A673 (cell line): ENCODE measurements at regions not wholly inside any gene's neighbourhood (a gene's known extent, or its start where the extent isn't known, plus 50 kb on each side); places are given as distances from the start of the nearest gene placed in this dataset.
"Not testable (repeated sequence)": the region's sequence is repeated elsewhere in the genome, so short reads cannot be mapped to it uniquely, and the experiment has no call there.

ENCODE experiments used
- BruUV-seq: library from RNA; stranded (reverse); fragments of 400-500 nt; replicated peaks from 2 replicates; lab custom pipeline; 2021; lab: Mats Ljungman, UMichigan
- CTCF ChIA-PET: fragments of 300-600 bp; sonication (Branson Sonifier 250); formaldehyde crosslinking; loops from one replicate; lab custom pipeline; 2022; ENCODE audit warnings: antibody characterized with exemption; lab: Charles Lee
- POLR2A ChIA-PET: fragments of 300-600 bp; sonication (Branson Sonifier 250); formaldehyde crosslinking; loops from one replicate; lab custom pipeline; 2022; ENCODE audit warnings: antibody characterized with exemption; ENCODE audit not compliant: low non-redundant PET; lab: Charles Lee
- DNase-seq: peaks from one replicate; pipeline ENCODE4 v3.0.0-alpha.2; 2015; ENCODE audit warnings: low spot score
- H3K27ac ChIP-seq: fragments of 200-600 bp; sonication (generic); 2 replicates; pipeline ENCODE4 v1.5.1; 2016; ENCODE audit warnings: mixed run types, low read depth, mild to moderate bottlenecking, mixed read lengths, antibody characterized with exemption, low read length; ENCODE audit not compliant: poor library complexity, severe bottlenecking
- H3K27me3 ChIP-seq: fragments of 200-600 bp; sonication (generic); replicated peaks from 2 replicates; pipeline ENCODE4 v1.6.1; 2017; ENCODE audit warnings: mixed run types, low read depth, mild to moderate bottlenecking, mixed read lengths, antibody characterized with exemption, low read length; ENCODE audit not compliant: insufficient read depth, poor library complexity
- H3K36me3 ChIP-seq: fragments of 200-600 bp; sonication (generic); 2 replicates; pipeline ENCODE4 v1.6.1; 2016; ENCODE audit warnings: mixed run types, mild to moderate bottlenecking, mixed read lengths, antibody characterized with exemption, low read length; ENCODE audit not compliant: insufficient read depth, poor library complexity, severe bottlenecking
- H3K4me1 ChIP-seq: fragments of 200-600 bp; sonication (generic); 2 replicates; pipeline ENCODE4 v1.6.1; 2017; ENCODE audit warnings: mixed run types, mild to moderate bottlenecking, mixed read lengths, antibody characterized with exemption, low read length; ENCODE audit not compliant: insufficient read depth, poor library complexity, severe bottlenecking
- H3K4me3 ChIP-seq: fragments of 200-600 bp; sonication (generic); 2 replicates; pipeline ENCODE4 v1.5.1; 2016; ENCODE audit warnings: low read depth, mixed run types, mild to moderate bottlenecking, mixed read lengths, low read length; ENCODE audit not compliant: poor library complexity, severe bottlenecking
- H3K9me3 ChIP-seq: fragments of 200-600 bp; sonication (generic); 2 replicates; pipeline ENCODE4 v1.6.1; 2016; ENCODE audit warnings: mixed run types, low read depth, mild to moderate bottlenecking, mixed read lengths, antibody characterized with exemption, low read length; ENCODE audit not compliant: poor library complexity, severe bottlenecking
- CTCF ChIP-seq: fragments of 300-800, 200-600 bp; sonication (generic); conservative IDR thresholded peaks from 2 replicates; pipeline ENCODE4 v1.5.1; 2017; ENCODE audit warnings: low read depth, mild to moderate bottlenecking, antibody characterized with exemption, low read length, moderate library complexity, mixed read lengths
- EZH2 ChIP-seq: fragments of 200-600 bp; sonication (generic); IDR thresholded peaks from 2 replicates; pipeline ENCODE4 v1.6.1; 2017; ENCODE audit warnings: borderline replicate concordance, low read depth, mild to moderate bottlenecking, mixed read lengths, antibody characterized with exemption, low read length; ENCODE audit not compliant: poor library complexity, severe bottlenecking
- intact Hi-C: fragments of 100-400 bp; cut with micrococcal nuclease; formaldehyde crosslinking; loops from one replicate; pipeline ENCODE4 v1.10.0; 2022; ENCODE audit not compliant: unreplicated experiment

- ChIA-PET CTCF (no interaction called here), POLR2A (no interaction called here)
- H3K36me3 ChIP-seq = no peaks in the 10 kb centered on the region
- no peaks in the 10 kb centered on the region for H3K9me3 ChIP-seq
- no peak for TF ChIP-seq CTCF
- no TSS peak for BruUV-seq
- H3K4me3 ChIP-seq = no peak overlapping the region
- intact Hi-C loops = no loop called here
- no peak for DNase-seq
- no peak overlapping the region for H3K27ac ChIP-seq
- H3K27me3 ChIP-seq = no peaks in the 10 kb centered on the region
- no peaks in the 10 kb centered on the region for H3K4me1 ChIP-seq
Measured at GRCh38 chr4:28014469-28014868, 1153.8 kb downstream of the STIM2 start.

- TF ChIP-seq CTCF (no peak), EZH2 (no peak)
- no TSS peak for BruUV-seq
- Histone ChIP-seq H3K4me3 (no peak overlapping the region), H3K27ac (no peak overlapping the region), H3K36me3 (no peaks in the 10 kb centered on the region), H3K9me3 (no peaks in the 10 kb centered on the region), H3K27me3 (no peaks in the 10 kb centered on the region), H3K4me1 (no peaks in the 10 kb centered on the region)
- POLR2A ChIA-PET = no interaction called here
- intact Hi-C loops = no loop called here
- DNase-seq = no peak
- CTCF ChIA-PET = no interaction called here
Measured at GRCh38 chr4:28015996-28016395, 1155.4 kb downstream of the STIM2 start.

DNA sequence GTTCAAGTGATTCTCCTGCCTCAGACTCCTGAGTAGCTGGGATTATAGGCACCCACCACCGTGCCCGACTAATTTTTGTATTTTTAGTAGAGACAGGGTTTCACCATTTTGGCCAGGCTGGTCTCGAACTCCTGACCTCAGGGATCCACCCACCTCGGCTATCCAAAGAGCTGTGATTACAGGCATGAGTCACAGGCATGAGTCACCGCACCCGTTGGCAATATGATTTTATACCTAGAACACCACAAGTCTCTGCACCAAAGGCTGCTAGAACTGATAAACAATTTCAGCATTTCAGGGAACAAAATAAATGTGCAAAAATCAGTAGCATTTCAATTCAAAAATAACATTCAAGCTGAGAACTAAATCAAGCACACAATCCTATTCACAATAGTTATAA is 1177.6 kb downstream of the STIM2 start:
- H3K4me1 ChIP-seq, H3K27ac ChIP-seq, H3K4me3 ChIP-seq, H3K27me3 ChIP-seq, intact Hi-C loops, H3K36me3 ChIP-seq, POLR2A ChIA-PET, DNase-seq, BruUV-seq, H3K9me3 ChIP-seq, CTCF ChIA-PET: not testable (repeated sequence)

DNA sequence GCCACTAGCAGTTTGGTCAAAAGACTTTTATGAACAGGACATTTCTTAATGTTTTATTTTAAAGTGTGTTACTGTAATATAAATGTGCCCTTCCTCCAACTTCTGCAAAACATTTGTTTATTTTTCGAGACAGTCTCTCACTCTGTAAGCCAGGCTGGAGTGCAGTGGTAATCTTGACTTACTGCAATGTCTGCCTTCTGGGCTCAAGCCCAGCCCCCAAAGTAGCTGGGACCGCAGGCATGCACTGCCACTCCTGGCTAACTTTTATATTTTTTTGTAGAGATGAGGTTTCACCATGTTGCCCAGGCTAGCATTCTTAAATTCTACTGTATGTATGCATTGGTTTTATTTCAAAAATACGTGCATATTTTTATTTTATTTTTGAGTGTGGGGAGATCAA is 1201.9 kb downstream of the STIM2 start:
- no peaks in the 10 kb centered on the region for H3K27me3 ChIP-seq
- H3K36me3 ChIP-seq = no peaks in the 10 kb centered on the region
- CTCF ChIA-PET = no interaction called here
- no peaks in the 10 kb centered on the region for H3K4me1 ChIP-seq
- no TSS peak for BruUV-seq
- H3K9me3 ChIP-seq = no peaks in the 10 kb centered on the region
- H3K27ac ChIP-seq = no peak overlapping the region
- no peak overlapping the region for H3K4me3 ChIP-seq
- TF ChIP-seq CTCF (no peak), EZH2 (no peak)
- POLR2A ChIA-PET = no interaction called here
- DNase-seq = no peak
- intact Hi-C loops = no loop called here
